ENCODE measurements at regions not wholly inside any gene's neighbourhood (a gene's known extent, or its start where the extent isn't known, plus 50 kb on each side); places are given as distances from the start of the nearest gene placed in this dataset.
"Not testable (repeated sequence)": the region's sequence is repeated elsewhere in the genome, so short reads cannot be mapped to it uniquely, and the experiment has no call there.

DNA sequence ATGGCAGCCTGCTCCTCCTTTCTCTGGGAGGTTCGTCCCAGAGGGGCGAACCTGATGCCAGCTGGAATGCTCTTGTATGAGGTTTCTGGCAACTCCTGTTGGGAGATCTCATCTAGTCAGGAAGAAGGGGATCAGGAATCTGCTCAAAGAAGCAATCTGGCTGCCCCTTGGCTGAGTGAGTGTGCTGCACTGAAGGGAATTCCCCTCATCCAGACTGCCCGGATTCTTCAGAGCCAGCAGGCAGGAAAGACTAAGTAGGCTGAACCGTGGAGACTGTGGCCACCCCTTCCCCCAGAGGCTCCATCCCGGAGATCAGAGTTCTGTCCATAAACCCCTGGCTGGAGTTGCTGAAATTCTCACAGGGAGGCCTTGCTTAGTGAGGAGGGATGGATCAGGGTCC is 476.0 kb downstream of the CSNK1G3 start:
- DNase-seq = no peak

- DNase-seq = no peak
Measured at GRCh38 chr5:123976379-123977033, 464.5 kb downstream of the CSNK1G3 start.

DNA sequence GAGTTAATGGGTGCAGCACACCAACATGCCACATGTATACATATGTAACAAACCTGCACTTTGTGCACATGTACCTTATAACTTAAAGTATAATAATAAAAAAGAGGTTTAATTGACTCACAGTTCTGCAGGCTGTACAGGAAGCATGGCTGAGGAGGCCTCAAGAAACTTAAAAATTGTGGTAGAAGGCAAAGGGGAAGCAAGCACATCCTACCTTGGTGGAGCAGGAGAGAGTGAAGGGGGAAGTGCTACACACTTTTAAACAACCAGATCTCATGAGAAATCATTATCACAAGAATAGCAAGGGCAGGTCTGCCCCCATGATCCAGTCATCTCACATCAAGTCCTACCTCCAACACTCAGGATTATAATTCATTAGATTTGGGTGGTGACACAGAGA is 463.5 kb downstream of the CSNK1G3 start:
- not testable (repeated sequence) for DNase-seq

DNA sequence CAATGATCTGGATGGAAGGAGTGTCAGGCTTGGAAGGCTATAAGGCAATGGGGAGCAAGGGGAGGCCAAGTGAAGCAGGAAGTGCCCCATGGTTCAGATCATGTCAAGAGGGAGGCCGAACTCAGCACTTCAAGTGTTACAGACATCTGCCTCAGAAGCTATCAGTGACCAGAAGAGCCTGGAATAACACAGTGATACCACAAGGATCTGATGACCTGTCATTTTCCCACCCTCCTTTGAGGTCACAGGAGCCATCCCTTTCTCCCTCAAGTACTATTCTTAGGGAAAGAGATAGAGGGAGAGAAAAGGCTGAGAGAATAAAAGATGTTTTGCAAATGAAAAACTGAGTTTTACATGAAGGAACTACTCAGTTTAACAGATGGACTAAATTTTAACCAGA is 454.8 kb downstream of the CSNK1G3 start:
- DNase-seq = no peak

GRCh38 chr5:123965626-123966025 is 453.6 kb downstream of the CSNK1G3 start:
- DNase-seq = no peak

DNA sequence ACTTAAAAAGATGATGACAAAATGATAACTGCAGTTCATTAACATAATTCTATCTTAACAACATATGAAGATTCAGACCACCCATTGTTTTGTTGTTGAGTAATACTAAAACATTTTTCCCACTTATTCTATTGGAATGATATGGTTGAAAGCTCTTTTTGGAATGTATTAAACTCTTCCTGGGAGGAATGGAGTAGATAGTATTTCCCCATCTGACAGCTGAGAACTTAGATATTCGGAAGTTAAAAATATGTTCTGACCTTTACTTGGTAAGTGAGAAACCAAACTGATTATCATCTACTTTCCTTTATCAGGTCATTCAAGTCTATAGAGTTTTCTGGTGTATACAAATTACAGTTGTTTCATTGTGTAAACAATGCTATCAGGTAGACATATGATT is 452.9 kb downstream of the CSNK1G3 start:
- DNase-seq = no peak

DNA sequence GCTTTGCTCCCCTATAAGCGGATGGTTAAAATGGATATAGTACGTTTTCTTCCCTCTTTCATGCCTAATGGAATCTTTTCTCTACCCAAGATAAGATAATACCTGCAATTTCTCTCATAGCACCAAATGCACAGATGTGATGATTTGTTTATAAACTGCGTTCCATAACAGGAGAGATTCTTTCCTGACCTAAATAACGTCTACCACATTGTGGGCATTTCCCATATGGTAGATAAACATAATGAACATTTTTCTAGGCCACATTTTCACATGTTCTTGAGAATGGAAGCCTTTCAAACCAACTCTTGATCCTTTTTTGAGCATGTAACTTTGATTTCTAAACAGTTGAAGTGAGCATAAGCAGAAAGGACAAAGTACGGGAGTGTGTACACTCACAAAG is 448.5 kb downstream of the CSNK1G3 start:
- no peak for DNase-seq

DNA sequence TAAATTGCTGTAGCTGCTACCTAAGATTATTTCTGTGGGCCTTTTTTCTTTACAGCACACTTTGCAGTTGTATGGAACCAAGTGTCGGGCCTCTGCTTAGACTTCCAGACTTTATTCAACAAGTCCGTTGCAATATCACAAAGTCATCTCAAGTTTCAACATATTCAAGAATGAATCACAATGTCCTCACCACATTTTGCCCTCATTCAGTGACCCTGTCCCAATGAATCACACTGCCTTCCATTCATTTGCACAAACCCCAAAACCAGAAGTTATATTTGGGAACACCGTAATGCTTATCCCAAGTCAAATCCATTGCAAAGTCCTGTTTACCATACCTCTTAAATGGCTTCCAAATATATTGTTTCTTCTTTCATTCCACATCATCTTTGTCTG is 439.6 kb downstream of the CSNK1G3 start:
- no peak for DNase-seq

DNA sequence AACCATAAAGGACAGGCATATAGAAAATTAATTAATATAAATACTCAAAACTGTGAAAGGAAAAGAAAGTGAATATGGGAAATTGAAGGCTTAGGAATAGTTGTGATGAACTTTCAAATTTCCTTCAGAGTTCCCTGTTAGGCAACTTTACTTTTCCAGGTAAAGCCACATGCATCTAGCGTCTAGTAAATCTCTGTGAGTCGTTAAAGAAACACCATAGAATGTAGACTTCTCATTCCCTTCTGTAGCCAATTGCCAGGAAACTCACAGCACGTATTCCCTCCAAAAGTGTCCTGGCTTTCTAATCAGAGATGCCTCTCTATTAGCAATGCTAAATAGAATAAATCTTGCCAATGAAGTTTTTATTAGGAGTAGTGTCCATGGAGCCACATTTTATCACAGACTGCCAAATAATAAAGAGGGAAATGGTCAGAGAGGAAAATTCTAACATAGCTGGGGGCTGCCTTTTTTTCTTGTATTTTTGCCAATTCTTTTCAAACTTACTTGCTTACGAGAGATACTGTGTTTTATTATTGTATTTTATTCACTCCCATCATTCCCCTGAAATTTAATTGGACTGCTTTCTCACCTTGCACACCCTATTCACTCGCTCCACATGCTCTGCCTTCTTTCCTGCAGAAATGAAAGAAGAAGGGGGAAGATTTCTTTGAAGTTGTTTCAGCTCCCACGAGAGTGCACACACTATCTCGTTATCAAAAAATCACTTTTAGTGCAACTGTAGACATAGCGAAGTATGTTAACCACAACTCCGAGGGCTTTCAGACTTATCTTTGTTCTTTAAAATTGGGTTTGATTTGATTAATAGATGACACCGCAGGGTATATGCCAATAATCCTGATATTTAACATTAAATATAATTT is 439.0 kb downstream of the CSNK1G3 start:
- DNase-seq = no peak

DNA sequence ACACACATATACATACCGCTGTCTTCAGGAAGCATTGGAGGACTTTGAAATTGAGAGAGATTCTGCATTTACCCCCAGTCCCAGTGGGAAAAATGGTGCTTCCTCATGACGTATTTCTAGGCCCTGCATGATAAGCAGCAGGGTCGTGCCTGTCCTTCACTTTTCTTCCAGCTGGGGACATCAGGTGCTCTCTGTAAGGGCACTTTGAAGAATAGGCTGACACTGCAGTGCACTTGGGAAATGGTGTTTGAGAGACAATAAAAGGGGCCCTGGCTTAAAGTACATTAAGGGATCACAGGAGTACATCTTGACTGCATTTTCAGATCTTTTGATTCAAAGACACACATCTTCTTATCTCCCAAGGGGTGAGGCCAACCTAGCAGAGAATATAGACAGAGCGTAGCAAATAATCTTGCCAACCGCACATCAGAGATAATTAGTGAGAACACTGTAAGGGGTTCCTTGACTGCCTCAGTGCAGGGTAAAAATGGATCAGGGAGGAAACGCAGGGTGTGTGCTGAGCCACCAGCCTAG is 437.9 kb downstream of the CSNK1G3 start:
- DNase-seq = no peak

DNA sequence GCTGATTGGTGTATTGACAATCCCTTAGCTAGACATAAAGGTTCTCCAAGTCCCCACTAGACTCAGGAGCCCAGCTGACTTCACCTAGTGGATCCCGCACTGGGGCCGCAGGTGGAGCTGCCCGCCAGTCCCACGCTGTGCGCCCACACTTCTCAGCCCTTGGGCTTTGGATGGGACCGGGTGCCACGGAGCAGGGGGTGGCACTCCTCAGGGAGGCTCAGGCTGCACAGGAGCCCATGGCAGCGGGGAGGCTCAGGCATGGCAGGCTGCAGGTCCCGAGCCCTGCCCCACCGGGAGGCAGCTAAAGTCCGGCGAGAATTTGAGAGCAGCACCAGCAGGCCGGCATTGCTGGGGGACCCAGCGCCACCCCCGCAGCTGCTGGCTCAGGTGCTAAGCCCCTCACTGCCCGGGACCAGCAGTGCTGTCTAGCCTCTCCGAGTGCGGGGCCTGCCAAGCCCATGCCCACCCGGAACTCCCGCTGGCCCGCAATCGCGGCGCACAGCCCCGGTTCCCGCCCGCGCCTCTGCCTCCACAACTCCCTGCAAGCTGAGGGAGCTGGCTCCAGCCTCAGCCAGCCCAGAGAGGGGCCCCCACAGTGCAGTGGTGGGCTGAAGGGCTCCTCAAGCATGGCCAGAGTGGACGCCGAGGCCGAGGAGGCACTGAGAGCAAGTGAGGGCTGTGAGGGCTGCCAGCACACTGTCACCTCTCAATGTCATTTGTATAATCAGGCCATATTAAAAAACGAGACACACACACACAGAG is 437.2 kb downstream of the CSNK1G3 start:
- no peak for DNase-seq

GRCh38 chr5:123947797-123948196 is 435.8 kb downstream of the CSNK1G3 start:
- no peak for DNase-seq

GRCh38 chr5:123945548-123945947 is 433.6 kb downstream of the CSNK1G3 start:
- DNase-seq = no peak

DNA sequence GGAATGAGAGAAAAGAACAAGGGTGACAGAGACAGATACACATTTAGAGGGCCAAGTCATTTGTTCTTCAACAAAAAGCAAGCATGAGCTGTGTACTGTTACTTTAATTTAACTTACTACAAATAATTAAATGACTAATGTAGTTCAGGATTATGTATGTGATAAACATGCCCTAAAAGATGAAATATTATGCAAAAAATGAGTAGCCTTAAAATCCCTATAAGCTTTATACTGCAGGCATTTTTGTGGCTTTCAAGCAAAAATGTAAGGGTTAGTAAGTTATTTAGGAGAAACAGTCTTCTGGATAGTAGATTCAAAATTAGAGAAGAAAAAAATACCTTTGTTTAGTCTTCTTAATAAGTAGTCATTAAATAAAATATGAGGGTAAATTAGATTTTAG is 431.2 kb downstream of the CSNK1G3 start:
- DNase-seq = no peak

DNA sequence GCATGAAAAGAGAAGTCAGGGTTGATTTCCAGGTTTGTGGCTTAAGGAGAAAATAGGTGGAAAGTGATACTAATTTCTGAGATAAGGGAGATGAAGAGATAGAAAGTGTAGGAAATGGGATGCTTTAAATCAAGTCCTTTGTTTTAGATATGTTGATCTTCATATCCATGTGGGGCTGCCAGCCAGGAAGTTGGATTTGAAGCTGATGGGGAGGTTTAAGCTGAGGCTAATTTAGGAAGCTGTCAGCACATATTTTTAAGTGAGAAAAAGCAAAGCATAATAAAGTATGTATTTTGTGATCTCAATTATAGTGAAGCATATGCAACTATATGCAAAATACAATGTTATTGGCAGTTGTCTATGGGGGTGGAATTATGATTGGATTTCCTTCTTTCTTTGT is 428.4 kb downstream of the CSNK1G3 start:
- DNase-seq = no peak

GRCh38 chr5:123937230-123937629 is 425.3 kb downstream of the CSNK1G3 start:
- DNase-seq = no peak

DNA sequence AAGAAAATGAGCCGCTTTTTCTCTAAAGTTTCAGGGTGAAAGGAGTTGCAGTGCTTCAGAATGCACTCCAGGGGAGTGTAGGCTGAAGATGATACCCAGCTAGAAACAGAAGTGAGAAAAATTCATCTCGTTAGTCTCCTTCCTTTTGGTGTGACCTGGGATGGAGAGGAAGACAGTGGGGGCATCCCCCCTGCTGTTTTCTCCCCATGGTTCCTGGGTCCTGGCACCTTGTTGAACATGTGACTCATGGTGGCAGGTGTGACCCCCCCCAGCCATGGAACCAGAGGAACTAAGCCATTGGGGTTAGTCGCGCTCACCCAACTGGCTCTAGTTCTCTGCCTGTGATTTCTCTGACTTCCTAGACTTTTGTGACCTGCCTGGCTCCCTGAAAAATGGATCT is 424.6 kb downstream of the CSNK1G3 start:
- DNase-seq = no peak

- DNase-seq = not testable (repeated sequence)
Measured at GRCh38 chr5:123933812-123934211, 421.8 kb downstream of the CSNK1G3 start.

DNA sequence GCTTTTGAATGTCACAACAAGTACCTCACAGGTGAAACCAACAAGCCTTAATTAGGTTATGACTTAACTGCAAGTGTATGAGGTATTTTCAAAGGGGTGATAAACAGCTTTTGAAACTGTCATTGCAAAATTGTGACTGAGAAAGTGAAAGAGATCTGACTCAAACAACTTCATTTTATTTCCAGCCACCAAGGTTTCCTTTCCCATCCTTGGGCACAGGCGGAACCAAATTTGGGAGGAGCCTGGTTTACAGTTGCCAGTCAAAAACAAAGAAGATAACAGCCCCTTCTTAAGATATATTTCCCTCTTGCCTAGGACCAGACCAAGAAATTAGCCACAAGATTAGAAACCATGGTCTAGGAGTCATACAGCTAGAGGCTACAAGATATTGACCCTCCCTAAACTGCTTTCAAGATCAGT is 417.1 kb downstream of the CSNK1G3 start:
- DNase-seq = no peak

DNA sequence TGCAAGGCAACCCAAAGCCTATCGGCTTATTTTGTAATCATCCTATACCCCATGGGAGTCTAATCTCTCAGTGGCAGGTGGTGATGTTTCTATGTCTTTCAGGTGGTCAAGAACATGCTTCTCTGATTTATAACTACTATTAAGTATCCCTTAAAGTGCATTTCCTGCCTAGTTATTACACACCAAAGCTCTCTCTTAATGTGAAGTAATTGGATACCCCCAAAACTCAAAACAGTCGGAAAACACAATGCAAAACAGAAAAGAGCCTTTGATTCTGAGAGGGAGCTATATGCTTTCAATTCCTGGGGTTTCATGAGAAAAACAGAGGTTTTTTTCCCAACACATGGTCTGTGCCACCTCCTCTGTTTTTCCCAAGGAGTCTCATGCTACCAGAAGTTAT is 416.4 kb downstream of the CSNK1G3 start:
- DNase-seq = no peak

DNA sequence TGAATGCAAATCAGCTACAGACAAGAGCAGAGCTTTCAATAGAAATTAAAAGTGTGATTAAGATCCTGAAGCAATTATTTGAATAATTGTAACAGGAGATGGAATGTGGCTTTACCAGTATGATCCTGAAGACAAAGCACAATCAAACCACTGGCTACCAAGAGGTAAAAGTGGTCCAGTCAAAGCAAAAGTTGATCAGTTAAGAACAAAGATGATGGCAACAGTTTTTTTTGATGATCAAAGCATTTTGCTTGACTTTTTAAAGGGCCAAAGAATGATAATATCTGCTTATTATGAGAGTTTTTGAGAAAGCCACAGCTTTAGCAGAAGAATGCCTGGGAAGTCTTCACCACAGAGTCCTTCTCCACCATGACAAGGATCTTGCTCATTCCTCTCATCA is 409.2 kb downstream of the CSNK1G3 start:
- no peak for DNase-seq

GRCh38 chr5:123916345-123917121 is 404.6 kb downstream of the CSNK1G3 start:
- no peak for DNase-seq

GRCh38 chr5:123914333-123914732 is 402.4 kb downstream of the CSNK1G3 start:
- no peak for DNase-seq

Data from activated gamma-delta T cell treated with Interleukin-2 at 50 U/mL for 16 hours (primary cell).